ENCODE measurements at regions not wholly inside any gene's neighbourhood (a gene's known extent, or its start where the extent isn't known, plus 50 kb on each side); places are given as distances from the start of the nearest gene placed in this dataset.

DNA sequence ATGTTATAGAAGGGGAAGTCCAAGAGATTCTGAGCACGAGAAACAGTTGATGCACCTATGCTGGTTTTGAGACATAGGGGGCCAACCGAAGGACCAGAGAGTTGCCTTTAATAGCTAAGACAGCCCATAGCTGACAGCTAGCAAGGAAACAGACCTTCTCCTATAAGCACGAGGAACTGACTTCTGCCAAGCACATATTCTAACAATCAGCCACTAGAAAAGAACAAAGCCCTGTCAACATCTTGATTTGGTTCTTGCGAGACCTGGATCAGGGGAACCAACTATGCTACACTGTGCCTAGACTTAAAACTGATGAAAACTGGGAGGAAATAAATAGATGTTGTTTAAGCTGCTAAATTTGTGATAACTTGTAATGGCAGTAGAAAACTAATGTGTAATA, 785.6 kb downstream of the TMTC2 start:
- TF ChIP-seq, protein P1, sequence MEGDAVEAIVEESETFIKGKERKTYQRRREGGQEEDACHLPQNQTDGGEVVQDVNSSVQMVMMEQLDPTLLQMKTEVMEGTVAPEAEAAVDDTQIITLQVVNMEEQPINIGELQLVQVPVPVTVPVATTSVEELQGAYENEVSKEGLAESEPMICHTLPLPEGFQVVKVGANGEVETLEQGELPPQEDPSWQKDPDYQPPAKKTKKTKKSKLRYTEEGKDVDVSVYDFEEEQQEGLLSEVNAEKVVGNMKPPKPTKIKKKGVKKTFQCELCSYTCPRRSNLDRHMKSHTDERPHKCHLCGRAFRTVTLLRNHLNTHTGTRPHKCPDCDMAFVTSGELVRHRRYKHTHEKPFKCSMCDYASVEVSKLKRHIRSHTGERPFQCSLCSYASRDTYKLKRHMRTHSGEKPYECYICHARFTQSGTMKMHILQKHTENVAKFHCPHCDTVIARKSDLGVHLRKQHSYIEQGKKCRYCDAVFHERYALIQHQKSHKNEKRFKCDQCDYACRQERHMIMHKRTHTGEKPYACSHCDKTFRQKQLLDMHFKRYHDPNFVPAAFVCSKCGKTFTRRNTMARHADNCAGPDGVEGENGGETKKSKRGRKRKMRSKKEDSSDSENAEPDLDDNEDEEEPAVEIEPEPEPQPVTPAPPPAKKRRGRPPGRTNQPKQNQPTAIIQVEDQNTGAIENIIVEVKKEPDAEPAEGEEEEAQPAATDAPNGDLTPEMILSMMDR (IDR thresholded peaks at IDR 0.05) = no peak
- no peak for TF ChIP-seq POLR2A (IDR thresholded peaks at IDR 0.05)
